Ovary (tissue), 7 donors: ENCODE measurements at regions not wholly inside any gene's neighbourhood (a gene's known extent, or its start where the extent isn't known, plus 50 kb on each side); places are given as distances from the start of the nearest gene placed in this dataset.

Experiments
- DNase-seq, 5 donors: peaks; one replicate each; pipeline ENCODE4 v3.0.0-alpha.2; 2019 to 2020
- H3K27ac ChIP-seq, 2 donors: fragments of 200-600 bp; one replicate each; pipeline versions ENCODE4 v1.5.1 to v1.8.0; 2019 to 2022
- H3K27me3 ChIP-seq: fragments of 200-600 bp; one replicate; pipeline ENCODE4 v1.8.0; 2022
- H3K36me3 ChIP-seq: fragments of 200-600 bp; sonication (generic); one replicate; pipeline ENCODE4 v1.5.1; 2019
- H3K4me1 ChIP-seq: one replicate; pipeline ENCODE4 v1.8.1; 2013; ENCODE audit warnings: mild to moderate bottlenecking, moderate library complexity; ENCODE audit not compliant: insufficient read depth
- H3K4me3 ChIP-seq: fragments of 200-600 bp; sonication (generic); one replicate; pipeline ENCODE4 v1.5.1; 2017
- H3K9me3 ChIP-seq, 2 donors: fragments of 200-600 bp in 1 of 2; sonication (generic) in 1 of 2; one replicate each; pipeline versions ENCODE4 v1.5.1 to v1.8.1; 2013 to 2019; ENCODE audit warnings: mild to moderate bottlenecking in 1 of 2, moderate library complexity in 1 of 2
- EP300 ChIP-seq: sonication (generic); formaldehyde crosslinking; IDR thresholded peaks from one replicate; pipeline ENCODE4 v1.6.1; 2017; ENCODE audit warnings: antibody characterized with exemption
- POLR2A ChIP-seq: fragments of 450-650 bp; IDR thresholded peaks from one replicate; pipeline ENCODE4 v1.6.1; 2017; ENCODE audit warnings: antibody characterized with exemption, mild to moderate bottlenecking, moderate library complexity
- WGBS, 3 donors: extraction: QIAGEN DNeasy Blood & Tissue Kit in 1 of 3; methylation state at CpG; one replicate each; pipeline versions ENCODE4 v1.1.5 to v1.1.7; 2013 to 2017; 5-methylcytosine and 5-hydroxymethylcytosine counted together
- intact Hi-C, 4 donors: fragments of 100-400 bp; cut with DNase I; formaldehyde crosslinking; loops; one replicate each; pipeline versions ENCODE4 v1.11.0 to v1.15.1; 2022 to 2023
- TF ChIP-seq, protein P1 (sequence below), 3 donors: fragments of 450-650 bp in 2 of 3; fragments of 200-600 bp in 1 of 3; IDR thresholded peaks; one replicate each; pipeline versions ENCODE4 v1.5.1 to v1.8.0; 2016 to 2022; ENCODE audit warnings: antibody characterized with exemption in 3 of 3, mild to moderate bottlenecking in 1 of 3
- donor health status: DM: no; HTN: no; CAD: no; lungs with moderate emphysema.
- donor health status: DM: no; HTN: no; CAD: no.
- donor health status: Bipolar disorder and iron deficiency.
- donor health status: DM: no; HTN: no; CAD: no.
- donor health status: DM: yes; HTN: yes; CAD: no.

DNA sequence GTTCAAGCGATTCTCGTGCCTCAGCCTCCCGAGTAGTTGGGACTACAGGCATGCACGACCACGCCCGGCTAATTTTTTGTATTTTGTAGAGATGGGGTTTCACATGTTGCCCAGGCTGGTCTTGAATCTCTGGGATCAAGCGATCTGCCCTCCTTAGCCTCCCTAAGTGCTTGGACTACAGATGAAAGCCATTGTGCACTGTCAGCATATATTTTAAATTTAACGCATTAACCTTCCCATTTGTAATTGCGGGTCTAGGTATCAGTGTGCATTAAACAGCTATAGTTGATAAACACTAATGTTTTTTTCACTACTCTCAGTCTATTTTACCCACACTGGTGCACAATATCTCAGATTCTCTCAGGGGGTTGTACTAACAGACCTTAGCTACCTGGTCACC, 1930.8 kb downstream of the C4orf33 start:
- H3K27ac ChIP-seq, result no peak overlapping the region
- TF ChIP-seq POLR2A (no peak), EP300 (no peak)
- TF ChIP-seq, protein P1, sequence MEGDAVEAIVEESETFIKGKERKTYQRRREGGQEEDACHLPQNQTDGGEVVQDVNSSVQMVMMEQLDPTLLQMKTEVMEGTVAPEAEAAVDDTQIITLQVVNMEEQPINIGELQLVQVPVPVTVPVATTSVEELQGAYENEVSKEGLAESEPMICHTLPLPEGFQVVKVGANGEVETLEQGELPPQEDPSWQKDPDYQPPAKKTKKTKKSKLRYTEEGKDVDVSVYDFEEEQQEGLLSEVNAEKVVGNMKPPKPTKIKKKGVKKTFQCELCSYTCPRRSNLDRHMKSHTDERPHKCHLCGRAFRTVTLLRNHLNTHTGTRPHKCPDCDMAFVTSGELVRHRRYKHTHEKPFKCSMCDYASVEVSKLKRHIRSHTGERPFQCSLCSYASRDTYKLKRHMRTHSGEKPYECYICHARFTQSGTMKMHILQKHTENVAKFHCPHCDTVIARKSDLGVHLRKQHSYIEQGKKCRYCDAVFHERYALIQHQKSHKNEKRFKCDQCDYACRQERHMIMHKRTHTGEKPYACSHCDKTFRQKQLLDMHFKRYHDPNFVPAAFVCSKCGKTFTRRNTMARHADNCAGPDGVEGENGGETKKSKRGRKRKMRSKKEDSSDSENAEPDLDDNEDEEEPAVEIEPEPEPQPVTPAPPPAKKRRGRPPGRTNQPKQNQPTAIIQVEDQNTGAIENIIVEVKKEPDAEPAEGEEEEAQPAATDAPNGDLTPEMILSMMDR (IDR thresholded peaks at IDR 0.05), result no peak
- no peak overlapping the region for H3K4me3 ChIP-seq
- no peaks in the 10 kb centered on the region for H3K4me1 ChIP-seq
- no peaks in the 10 kb centered on the region for H3K36me3 ChIP-seq
- WGBS, 3 donors, result 91 to 96% (median 96%) methylated on average over 9 of the region's 9 CpGs
- DNase-seq, result no peak
- intact Hi-C loops, result no loop called here
- H3K27me3 ChIP-seq, result no peaks in the 10 kb centered on the region
- no peaks in the 10 kb centered on the region for H3K9me3 ChIP-seq

DNA sequence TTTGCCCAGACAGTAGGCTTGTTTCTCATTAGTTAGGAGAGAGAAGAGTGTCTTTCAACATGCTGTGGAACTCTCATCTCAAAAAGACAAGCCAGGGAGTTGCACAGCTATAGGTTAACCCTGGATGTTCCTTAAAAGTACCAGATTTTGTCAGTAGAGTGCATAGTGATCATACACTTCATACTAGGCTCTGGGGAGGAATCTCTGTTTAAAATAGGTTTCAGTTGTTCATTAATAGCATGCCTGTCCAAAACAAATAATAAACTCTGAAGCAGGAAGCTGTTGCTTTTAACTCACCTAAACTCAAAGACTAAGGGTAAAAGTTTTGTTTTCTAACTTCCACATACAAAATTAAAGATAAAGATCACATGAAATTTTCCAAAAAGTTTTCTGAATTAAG, 1948.4 kb downstream of the C4orf33 start:
- no peaks in the 10 kb centered on the region for H3K4me1 ChIP-seq
- TF ChIP-seq, protein P1 (IDR thresholded peaks at IDR 0.05), result no peak
- TF ChIP-seq EP300 (no peak), POLR2A (no peak)
- H3K9me3 ChIP-seq, result no peaks in the 10 kb centered on the region
- H3K27ac ChIP-seq, result no peak overlapping the region
- no peak for DNase-seq
- intact Hi-C loops, result no loop called here
- peaks cover 3% of the 10 kb centered on the region for H3K27me3 ChIP-seq
- H3K36me3 ChIP-seq, result no peaks in the 10 kb centered on the region
- no peak overlapping the region for H3K4me3 ChIP-seq

DNA sequence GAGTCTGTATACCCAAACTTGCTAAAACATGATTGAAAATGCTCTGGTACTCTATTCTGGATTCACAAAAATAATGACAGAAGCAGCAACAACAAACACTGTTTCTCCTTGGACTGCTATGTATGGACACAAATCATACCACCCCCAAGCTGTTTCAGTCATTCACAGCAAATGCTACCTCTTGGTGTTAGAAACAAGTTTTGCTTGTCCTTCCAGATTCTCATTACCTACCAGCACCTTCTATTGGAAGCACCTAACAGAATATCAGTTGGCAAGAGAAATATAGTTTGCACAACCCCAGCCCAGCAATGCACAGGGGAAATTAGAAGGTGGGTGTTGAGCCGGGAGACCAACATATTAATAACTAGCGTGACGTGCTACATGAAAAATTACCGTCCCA, 1950.9 kb downstream of the C4orf33 start:
- Histone ChIP-seq H3K4me1 (no peaks in the 10 kb centered on the region), H3K4me3 (no peak overlapping the region), H3K9me3 (no peaks in the 10 kb centered on the region), H3K27me3 (peaks cover 3% of the 10 kb centered on the region), H3K27ac (no peak overlapping the region), H3K36me3 (no peaks in the 10 kb centered on the region)
- WGBS, 3 donors, result 72 to 94% (median 93%) methylated on average over 4 of the region's 4 CpGs
- TF ChIP-seq POLR2A, result no peak
- TF ChIP-seq, protein P1 (IDR thresholded peaks at IDR 0.05), result no peak
- TF ChIP-seq EP300, result no peak
- intact Hi-C loops, result no loop called here
- DNase-seq, result no peak

DNA sequence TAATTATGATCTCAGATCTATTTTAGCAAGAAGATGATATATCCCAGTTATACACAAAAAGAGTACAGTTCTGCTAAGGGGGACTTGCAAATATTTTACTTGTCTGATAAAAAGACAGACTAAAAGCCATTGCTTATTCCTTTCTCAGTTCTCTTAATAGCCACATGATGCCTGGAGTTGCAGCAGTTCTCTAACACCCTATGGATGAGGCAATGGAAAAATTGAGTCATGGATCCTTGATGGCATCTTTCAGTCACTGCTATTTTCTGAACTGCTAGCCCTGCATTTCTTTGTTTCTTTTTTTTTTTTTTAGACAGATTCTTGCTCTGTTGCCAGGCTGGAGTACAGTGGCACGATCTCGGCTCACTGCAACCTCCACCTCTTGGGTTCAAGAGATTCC, 1956.7 kb downstream of the C4orf33 start:
- no peak for DNase-seq
- Histone ChIP-seq H3K9me3 (no peaks in the 10 kb centered on the region), H3K27ac (no peak overlapping the region), H3K36me3 (no peaks in the 10 kb centered on the region), H3K4me3 (no peak overlapping the region), H3K4me1 (no peaks in the 10 kb centered on the region), H3K27me3 (peaks cover 3% of the 10 kb centered on the region)
- WGBS, 3 donors, result 85 to 93% (median 90%) methylated on average over 2 of the region's 2 CpGs
- TF ChIP-seq, protein P1 (IDR thresholded peaks at IDR 0.05), result no peak
- TF ChIP-seq EP300, result no peak
- TF ChIP-seq POLR2A, result no peak
- intact Hi-C loops, result no loop called here
